Colonic mucosa (tissue), 4 donors: ENCODE measurements at regions not wholly inside any gene's neighbourhood (a gene's known extent, or its start where the extent isn't known, plus 50 kb on each side); places are given as distances from the start of the nearest gene placed in this dataset.

Experiments used
- DNase-seq: peaks from one replicate; pipeline ENCODE4 v3.0.0-alpha.2; 2020
- H3K27ac ChIP-seq: fragments of 200-600 bp; one replicate; pipeline ENCODE4 v1.8.0; 2021
- H3K27me3 ChIP-seq: fragments of 200-600 bp; one replicate; pipeline ENCODE4 v1.8.0; 2021
- H3K36me3 ChIP-seq: fragments of 200-600 bp; one replicate; pipeline ENCODE4 v1.8.0; 2021
- H3K4me1 ChIP-seq: fragments of 200-600 bp; one replicate; pipeline ENCODE4 v1.8.0; 2021; ENCODE audit warnings: mild to moderate bottlenecking
- H3K4me3 ChIP-seq: fragments of 200-600 bp; one replicate; pipeline ENCODE4 v1.8.0; 2021
- H3K9ac ChIP-seq, 2 donors: one replicate each; pipeline ENCODE4 v1.7.0; 2013; ENCODE audit warnings: control low read depth in 2 of 2, low read depth in 2 of 2, low read length in 2 of 2
- H3K9me3 ChIP-seq: fragments of 200-600 bp; one replicate; pipeline ENCODE4 v1.8.0; 2021
- intact Hi-C: fragments of 100-400 bp; cut with DNase I; formaldehyde crosslinking; loops from one replicate; pipeline ENCODE4 v1.14.1; 2022
- TF ChIP-seq, protein P1 (sequence below): fragments of 200-600 bp; IDR thresholded peaks from one replicate; pipeline ENCODE4 v1.8.0; 2022; ENCODE audit warnings: antibody characterized with exemption, mild to moderate bottlenecking
- donor health status: healthy.
- donor health status: DM: no; HTN: no; CAD: no.
- donor health status: DM: no; HTN: no; CAD: no.

GRCh38 chr9:135385793-135386192 is 93.8 kb upstream of the PPP1R26 start:
- Histone ChIP-seq H3K4me1 (no peaks in the 10 kb centered on the region), H3K9ac (no peak overlapping the region), H3K36me3 (no peaks in the 10 kb centered on the region), H3K4me3 (no peak overlapping the region), H3K9me3 (no peaks in the 10 kb centered on the region), H3K27me3 (no peaks in the 10 kb centered on the region), H3K27ac (no peak overlapping the region)
- intact Hi-C loops = no loop called here
- no peak for DNase-seq
- TF ChIP-seq, protein P1, sequence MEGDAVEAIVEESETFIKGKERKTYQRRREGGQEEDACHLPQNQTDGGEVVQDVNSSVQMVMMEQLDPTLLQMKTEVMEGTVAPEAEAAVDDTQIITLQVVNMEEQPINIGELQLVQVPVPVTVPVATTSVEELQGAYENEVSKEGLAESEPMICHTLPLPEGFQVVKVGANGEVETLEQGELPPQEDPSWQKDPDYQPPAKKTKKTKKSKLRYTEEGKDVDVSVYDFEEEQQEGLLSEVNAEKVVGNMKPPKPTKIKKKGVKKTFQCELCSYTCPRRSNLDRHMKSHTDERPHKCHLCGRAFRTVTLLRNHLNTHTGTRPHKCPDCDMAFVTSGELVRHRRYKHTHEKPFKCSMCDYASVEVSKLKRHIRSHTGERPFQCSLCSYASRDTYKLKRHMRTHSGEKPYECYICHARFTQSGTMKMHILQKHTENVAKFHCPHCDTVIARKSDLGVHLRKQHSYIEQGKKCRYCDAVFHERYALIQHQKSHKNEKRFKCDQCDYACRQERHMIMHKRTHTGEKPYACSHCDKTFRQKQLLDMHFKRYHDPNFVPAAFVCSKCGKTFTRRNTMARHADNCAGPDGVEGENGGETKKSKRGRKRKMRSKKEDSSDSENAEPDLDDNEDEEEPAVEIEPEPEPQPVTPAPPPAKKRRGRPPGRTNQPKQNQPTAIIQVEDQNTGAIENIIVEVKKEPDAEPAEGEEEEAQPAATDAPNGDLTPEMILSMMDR = no peak

DNA sequence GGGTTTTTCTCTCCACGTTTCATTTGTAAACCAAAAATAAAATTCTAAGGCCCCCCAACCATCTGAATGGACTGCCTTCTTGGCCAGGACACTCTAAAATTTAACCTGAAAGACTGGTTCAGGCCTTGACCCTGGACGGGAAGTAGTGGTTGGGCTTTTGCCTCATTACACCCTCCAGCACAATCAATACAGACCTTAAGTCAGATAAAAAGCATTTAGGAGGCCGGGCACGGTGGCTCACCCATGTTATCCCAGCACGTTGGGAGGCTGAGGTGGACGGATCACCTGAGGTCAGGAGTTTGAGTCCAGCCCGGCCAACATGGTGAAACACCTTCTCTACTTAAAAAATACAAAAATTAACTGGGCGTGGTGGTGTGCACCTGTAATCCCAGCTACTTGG is 91.6 kb upstream of the PPP1R26 start:
- TF ChIP-seq, protein P1 = no peak
- Histone ChIP-seq H3K4me3 (no peak overlapping the region), H3K36me3 (no peaks in the 10 kb centered on the region), H3K27ac (no peak overlapping the region), H3K27me3 (no peaks in the 10 kb centered on the region), H3K9ac (no peak overlapping the region), H3K9me3 (no peaks in the 10 kb centered on the region), H3K4me1 (no peaks in the 10 kb centered on the region)
- intact Hi-C loops = no loop called here
- DNase-seq = no peak

DNA sequence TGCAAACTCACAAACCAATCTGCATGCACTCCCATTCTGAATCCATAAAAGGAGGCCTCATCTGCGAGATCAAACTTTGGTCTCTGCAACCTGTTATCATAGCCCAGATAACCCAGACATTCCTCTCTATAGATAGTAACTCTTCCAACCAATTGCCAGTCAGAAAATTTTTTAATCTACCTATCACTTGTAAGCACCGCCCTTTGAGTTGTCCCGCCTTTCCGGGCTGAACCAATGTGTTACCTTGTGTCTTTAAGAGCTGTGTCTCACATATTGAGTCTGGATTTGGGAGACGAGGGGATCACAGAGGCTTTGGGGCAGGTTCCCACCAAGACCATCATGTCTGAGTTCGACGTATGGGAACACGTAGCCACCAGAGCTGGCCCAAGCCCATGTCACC is 91.1 kb upstream of the PPP1R26 start:
- H3K4me3 ChIP-seq = no peak overlapping the region
- no peak overlapping the region for H3K9ac ChIP-seq
- intact Hi-C loops = no loop called here
- TF ChIP-seq, protein P1 = no peak
- no peaks in the 10 kb centered on the region for H3K36me3 ChIP-seq
- H3K9me3 ChIP-seq = no peaks in the 10 kb centered on the region
- no peak overlapping the region for H3K27ac ChIP-seq
- H3K4me1 ChIP-seq = no peaks in the 10 kb centered on the region
- no peaks in the 10 kb centered on the region for H3K27me3 ChIP-seq
- no peak for DNase-seq

GRCh38 chr9:135391759-135392158 is 87.8 kb upstream of the PPP1R26 start:
- no peaks in the 10 kb centered on the region for H3K36me3 ChIP-seq
- intact Hi-C loops = no loop called here

GRCh38 chr9:135392511-135392910 is 87.1 kb upstream of the PPP1R26 start:
- intact Hi-C loops = no loop called here

More at GRCh38 chr9:135391759-135392158, 87.8 kb upstream of the PPP1R26 start:
- H3K4me1 ChIP-seq = no peaks in the 10 kb centered on the region
- no peak overlapping the region for H3K27ac ChIP-seq
- H3K4me3 ChIP-seq = no peak overlapping the region
- no peak overlapping the region for H3K9ac ChIP-seq
- no peaks in the 10 kb centered on the region for H3K27me3 ChIP-seq
- no peaks in the 10 kb centered on the region for H3K9me3 ChIP-seq
- TF ChIP-seq, protein P1 = no peak
- DNase-seq = no peak

More at GRCh38 chr9:135392511-135392910, 87.1 kb upstream of the PPP1R26 start:
- Histone ChIP-seq H3K36me3 (no peaks in the 10 kb centered on the region), H3K27me3 (no peaks in the 10 kb centered on the region), H3K4me3 (no peak overlapping the region), H3K27ac (no peak overlapping the region), H3K9ac (no peak overlapping the region), H3K9me3 (no peaks in the 10 kb centered on the region), H3K4me1 (no peaks in the 10 kb centered on the region)
- TF ChIP-seq, protein P1 = no peak
- no peak for DNase-seq
